NCI-H146 (cell line): ENCODE measurements at regions not wholly inside any gene's neighbourhood (a gene's known extent, or its start where the extent isn't known, plus 50 kb on each side); places are given as distances from the start of the nearest gene placed in this dataset.

Experiments used
- DNase-seq: peaks from one replicate; lab custom pipeline; 2025; lab: John Stamatoyannopoulos, UW

DNA sequence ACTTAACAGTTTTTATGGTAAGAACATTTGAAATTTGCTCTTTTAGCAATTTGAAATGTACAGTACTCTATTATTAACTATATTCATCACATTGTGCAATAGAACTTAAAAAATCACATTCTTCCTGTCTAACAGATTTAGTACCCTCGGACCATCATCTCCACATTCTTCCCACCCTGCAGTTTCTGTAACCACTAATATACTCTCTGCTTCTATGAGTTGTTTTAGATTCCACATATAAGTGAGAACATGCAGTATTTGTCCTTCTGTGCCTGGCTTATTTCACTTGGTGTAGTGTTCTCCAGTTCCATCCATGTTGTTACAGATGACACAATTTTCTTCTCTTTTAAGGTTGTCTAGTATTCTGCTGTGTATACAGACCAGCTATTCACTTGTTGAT is 88.9 kb upstream of the SEC61G start:
- DNase-seq: no peak

DNA sequence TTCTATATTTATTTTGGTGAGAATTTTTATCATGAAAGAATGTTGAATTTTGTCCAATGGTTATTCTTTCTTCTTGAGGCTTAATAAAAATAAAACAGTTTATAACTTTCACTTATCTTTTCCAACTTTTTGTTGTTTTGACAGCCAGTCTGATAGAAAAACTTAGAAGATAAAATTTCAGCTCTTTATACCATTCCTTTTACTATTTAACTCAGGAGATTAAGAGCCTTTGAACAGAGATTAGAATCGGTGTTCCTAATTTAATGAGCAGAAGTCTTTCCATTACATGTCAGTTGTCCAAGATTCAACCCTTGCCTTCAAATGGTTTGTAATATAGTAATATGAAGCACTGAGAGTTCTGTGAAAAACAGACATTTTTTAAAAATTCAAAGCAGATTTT is 97.8 kb upstream of the SEC61G start:
- DNase-seq: no peak

DNA sequence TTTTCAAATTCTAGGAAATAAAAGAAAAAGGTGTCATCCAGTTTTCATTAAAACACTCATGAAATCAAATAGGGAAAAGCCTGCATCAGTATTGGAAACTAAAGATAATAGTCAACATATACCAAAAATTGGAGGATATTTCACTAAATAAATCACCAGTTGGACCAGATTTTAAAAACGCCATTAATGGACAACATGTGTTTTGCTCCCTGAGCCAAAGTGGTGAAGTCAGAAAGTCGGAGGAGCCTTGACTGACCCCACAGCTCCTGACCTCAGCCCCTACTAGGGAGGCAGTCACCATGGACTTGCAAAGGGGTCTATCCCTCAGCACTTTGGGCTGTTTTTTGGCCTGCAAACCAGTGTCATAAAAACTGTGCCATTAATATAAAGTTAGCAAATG is 98.3 kb upstream of the SEC61G start:
- no peak for DNase-seq

GRCh38 chr7:54858008-54858692 is 99.1 kb upstream of the SEC61G start:
- DNase-seq: no peak

- no peak for DNase-seq
These were observed 100.1 kb upstream of the SEC61G start for GRCh38 chr7:54859066-54859465.

DNA sequence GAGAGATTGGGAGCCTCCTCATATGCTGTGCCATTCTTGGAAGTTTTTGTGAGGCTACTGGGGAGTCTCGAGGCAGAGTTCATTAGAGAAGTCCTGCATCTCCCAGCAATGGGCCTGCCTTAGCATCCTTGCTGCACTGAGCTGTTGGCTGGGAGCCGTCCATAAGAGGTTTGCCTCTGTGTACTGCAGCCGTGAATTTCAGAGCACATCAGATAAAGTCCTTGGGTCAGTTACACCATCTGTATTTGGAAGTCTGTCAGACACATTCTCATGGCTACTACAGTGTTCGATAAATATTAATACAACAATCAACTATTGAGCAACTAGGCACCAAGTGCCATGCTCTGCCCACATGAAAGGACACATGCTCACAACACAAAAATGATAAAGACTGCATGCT is 100.5 kb upstream of the SEC61G start:
- no peak for DNase-seq

- no peak for DNase-seq
These were observed 101.2 kb upstream of the SEC61G start for GRCh38 chr7:54860003-54860775.

GRCh38 chr7:54860843-54861242 is 101.8 kb upstream of the SEC61G start:
- DNase-seq: no peak

- peak; percentile 43 for DNase-seq
These were observed 105.7 kb upstream of the SEC61G start for GRCh38 chr7:54864663-54865062.

DNA sequence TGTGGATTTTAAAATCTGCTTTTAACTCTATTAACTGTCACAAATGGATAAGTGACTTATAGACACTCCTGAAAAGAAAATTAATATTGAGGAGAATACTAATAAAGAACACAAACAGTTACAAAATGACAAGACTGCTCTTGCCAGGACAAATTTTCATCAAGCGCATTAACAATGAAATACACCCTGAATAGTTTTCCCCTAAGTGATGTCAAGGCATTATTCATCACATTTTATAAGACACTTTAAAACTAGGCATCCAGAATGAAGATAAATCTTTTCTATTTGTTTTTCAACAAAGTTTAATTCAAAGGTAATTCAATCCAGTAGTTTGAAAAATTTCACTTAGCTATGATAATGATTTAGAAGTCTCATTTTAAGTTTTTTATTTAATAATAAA is 110.5 kb upstream of the SEC61G start:
- no peak for DNase-seq

- no peak for DNase-seq
These were observed 115.8 kb upstream of the SEC61G start for GRCh38 chr7:54874804-54875203.

DNA sequence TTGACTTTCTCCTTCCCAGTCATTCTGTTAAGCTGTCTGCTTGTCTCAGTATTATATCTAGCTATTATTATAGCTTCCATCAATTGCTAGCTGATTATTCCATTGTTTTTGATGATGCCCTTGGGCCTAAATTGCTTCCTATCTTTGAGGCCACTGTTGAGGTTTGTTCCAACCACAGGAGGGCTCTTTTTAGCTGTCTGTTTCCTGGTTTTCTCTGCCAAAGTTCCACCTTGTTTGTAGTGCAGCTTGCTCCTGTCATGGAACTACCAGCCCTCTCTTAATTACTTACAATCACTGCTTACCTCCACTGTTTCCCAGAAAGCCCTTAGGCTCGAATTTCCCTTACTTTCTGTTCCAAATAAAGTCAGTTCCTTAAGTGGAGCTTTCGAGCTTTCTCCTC is 118.7 kb upstream of the SEC61G start:
- DNase-seq: no peak

DNA sequence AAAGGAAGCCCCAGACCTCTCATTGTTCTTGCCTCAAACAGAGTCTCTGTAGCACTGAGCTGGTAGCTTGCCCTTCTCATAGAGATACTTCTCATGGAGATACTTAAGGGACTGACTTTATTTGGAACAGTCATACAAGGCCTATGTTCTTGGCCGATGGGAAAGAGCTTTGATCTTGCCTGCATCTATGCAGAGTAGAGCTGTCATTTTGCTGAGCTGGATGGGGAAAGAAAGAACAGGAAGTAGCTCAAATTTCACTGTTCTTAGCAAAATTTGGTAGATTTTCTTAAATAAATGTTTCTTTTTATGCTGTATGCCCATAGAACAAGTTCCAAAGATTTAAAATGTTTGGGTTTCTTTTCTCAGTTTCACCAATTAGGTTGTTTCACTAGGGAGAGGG is 119.3 kb upstream of the SEC61G start:
- DNase-seq: no peak

GRCh38 chr7:54879776-54880175 is 120.8 kb upstream of the SEC61G start:
- DNase-seq: no peak

GRCh38 chr7:54880326-54880989 is 121.4 kb upstream of the SEC61G start:
- no peak for DNase-seq

DNA sequence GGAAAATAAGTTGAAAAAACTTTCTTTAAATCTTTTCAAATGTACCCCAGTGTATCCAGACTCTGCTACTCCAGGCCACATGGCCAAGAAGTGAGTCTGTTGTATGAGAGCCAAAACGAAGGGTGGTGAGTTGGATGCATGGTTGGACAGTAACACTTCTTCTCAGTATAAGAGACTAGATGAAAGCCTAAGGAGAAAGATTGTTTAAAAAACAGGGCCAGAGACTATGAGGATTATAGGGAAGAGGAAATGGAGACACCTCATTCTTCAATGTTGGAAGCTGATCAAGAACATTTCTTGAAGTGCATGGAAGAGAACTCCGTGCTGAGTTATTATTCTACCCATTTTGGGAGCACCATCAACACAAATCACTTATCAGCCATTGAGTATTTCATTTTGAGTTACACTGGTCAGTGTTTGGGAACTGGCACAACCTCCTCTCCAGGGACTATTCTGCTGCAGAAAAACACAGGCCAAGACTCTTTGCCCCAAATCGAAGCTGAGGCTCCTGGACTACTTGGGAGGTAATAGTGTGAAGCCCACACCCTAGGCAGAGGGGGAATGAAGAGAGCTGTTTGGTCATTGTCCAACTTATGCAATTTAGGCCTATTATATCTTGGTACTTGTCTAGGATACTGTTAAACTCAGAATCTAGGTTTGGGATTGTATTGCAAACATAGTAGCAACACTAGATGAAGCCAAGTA is 123.0 kb upstream of the SEC61G start:
- no peak for DNase-seq

- DNase-seq: no peak
These were observed 123.7 kb upstream of the SEC61G start for GRCh38 chr7:54882694-54883093.

DNA sequence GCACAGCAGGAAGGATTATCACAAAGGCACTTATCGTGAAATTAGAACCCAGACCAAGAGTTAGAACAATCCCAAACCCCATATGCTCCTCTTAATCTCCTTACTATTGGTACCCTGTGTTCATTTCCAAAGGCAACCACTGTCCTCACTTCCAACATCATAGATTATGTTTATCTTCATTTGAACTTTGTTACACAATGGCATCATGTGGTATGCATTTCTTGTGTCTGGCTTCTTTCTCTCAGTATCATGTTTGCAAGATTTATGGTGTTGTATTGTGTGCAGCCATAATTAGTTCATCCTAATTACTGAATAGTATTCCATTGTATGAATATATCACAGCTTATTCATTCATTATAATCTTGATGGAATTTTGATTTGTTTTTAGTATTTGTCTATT is 124.6 kb upstream of the SEC61G start:
- no peak for DNase-seq

GRCh38 chr7:54885285-54885684 is 126.3 kb upstream of the SEC61G start:
- DNase-seq: no peak

DNA sequence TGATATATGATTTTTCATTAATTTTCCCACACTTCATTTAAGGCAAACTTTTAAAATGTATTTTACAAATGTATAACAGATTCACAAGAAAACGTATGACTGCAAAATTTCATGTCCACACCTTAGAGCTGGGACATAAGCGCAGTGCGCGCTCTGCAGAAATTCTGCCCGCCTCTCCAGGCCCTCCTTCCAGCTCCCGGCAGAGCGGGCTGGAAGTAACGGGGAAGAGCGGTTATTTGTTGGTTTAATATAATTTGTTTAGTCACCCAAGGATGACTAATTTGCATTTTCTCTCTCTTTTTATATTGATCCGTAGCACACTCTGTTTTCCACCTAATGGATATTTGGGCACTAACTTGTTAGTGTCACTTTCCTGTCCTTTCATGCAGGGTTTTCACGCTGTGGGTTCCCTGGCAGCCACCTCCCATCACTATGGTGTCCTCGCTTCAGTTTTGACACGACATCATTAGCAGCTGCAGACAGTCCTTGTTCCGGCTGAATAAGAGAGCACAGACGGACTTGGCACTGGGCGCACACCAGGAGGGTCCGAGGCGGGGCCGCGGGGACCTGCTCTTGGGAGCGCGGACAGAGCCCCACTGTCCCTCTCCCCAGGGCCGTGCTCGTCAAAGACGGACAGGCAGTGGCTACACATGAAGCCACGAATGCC is 129.2 kb upstream of the SEC61G start:
- DNase-seq: no peak

DNA sequence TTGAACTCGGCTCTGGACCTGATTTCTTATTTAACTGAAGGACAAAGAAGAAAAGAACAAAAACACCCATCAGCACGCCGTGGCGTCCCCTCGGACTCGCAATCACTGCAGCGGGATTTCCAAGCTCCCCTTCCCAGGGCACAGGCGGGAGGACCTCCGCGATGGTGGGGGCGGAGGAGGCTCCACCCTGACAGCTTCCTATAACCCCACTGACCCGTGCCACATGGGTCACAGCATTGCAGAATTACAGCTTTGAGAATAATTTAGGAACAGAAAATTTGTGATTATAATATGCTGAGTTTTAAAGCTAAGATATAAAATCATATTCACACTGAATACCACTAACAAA is 129.7 kb upstream of the SEC61G start:
- DNase-seq: no peak

DNA sequence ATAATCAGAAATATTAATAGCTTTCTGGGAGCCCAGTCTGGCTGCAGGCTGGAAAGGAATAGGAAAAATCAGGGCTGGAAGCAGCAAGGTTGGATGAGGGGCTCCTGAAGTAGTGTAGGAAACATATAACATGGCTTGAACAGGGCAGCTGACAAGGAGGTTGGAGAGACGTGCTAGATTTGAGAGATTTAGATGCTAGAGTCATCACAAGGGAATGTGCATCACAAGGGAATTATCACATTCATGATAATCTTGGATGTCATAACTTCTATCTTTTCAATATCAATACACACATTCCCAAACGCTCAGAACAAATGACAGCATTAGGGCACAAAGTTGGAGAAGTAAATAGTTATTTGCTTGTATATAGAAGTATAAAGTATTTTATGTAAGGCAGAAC is 120.9 kb upstream of the EGFR start:
- no peak for DNase-seq
